ENCODE measurements at regions not wholly inside any gene's neighbourhood (a gene's known extent, or its start where the extent isn't known, plus 50 kb on each side); places are given as distances from the start of the nearest gene placed in this dataset.

DNA sequence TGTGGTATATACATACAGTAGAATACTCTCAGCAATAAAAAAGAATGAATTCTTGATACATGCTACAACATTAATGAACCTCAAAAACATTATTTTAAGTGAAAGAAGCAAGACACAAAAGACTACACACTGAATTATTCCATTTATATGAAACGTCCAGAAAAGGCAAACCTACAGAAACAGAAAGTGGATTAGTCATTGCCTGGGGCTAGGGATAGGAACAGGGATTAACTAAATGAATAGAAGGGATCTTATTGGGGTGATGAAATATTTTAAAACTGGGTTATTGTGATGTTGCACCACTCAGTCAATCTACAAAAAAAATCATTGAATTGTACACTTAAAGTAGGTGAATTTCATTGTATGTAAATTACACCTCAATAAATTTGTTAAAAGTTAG is 326.7 kb downstream of the PIK3R1 start:
- DNase-seq, result no peak

DNA sequence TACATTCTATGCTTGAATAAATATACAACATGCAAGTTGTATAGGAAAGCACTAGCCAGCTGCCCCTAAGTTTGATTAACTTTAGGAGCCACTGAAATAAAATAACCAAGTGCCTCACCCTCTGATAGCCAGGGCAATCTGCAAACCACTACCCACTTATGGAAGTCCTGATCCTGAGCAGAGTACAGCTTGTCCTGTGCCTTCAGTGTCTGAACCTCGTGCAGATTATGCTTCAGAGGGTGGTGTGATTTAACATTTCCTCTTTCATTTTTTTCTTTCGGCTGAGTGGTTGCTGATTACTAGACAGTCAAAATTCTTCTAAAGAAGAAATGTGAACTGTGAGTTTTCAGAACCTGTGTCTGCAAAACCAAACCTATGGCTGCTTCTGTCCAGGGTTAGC is 327.7 kb downstream of the PIK3R1 start:
- no peak for DNase-seq

DNA sequence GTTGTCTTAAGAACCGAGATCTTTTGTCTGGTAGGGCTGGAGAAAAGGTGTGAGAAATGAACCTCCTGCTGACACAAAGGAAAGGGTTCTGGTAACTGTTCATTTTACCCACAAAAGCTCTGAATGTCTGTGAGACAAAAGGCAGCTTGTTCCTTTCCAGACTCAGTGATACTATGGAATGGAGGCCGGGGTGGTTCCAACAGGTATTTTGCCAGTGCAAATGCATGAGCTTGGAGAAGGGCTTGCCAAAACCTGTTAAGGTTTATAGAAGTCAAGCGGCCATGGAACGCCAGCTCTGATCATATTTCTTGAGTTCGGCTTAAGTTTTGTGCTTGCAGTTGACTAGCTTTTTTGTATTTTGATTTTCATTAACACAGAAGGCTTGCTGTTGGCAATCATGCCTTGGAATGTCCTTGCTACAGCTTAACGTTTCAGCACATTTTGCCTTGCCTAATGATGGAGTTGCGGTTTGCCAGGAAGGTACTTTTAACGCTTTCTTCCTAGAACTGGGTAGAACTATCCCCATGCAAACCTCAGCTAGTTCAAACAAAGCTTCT is 328.6 kb downstream of the PIK3R1 start:
- DNase-seq, result no peak

DNA sequence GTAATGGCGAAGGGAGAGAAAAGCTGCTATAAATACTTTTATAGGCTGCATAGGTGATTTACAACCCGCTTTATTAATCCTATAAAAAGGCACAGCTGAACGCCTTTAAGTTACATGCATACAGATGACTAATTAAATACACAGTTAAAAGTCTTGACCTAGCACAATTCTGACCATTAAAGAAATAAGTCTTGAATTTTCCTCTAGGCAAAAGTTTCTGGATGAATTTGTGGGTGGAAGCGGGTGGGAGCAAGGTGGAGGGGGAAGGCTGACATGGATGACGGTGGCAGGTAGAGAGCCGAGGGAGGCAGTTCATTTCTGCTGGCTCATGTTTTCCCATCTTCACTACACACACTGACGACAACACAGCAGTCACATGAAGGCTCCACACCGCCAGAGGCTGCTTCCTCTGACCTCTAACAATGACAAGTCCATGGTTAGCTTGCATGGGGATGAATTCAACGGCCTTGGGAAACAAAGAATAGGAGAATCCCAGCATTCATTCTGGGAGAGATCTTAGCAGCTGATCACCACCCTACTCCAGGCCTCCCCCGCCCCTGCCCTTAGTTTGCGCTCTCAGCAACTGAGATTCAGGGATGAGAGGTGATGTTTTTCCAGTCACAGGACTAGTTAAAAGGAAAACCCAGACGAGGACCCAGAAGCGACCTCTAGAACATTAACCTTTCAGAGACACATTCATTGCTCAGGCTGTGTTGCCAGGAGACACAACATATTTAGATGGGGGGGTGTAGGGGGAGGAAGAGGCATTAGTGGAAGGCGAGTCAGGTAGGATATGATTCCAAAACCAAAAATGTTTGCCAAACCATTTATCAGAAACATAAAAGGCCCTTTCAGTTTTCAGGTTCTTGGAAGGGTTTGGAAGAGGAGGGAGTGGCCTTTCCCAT is 329.3 kb downstream of the PIK3R1 start:
- no peak for DNase-seq

DNA sequence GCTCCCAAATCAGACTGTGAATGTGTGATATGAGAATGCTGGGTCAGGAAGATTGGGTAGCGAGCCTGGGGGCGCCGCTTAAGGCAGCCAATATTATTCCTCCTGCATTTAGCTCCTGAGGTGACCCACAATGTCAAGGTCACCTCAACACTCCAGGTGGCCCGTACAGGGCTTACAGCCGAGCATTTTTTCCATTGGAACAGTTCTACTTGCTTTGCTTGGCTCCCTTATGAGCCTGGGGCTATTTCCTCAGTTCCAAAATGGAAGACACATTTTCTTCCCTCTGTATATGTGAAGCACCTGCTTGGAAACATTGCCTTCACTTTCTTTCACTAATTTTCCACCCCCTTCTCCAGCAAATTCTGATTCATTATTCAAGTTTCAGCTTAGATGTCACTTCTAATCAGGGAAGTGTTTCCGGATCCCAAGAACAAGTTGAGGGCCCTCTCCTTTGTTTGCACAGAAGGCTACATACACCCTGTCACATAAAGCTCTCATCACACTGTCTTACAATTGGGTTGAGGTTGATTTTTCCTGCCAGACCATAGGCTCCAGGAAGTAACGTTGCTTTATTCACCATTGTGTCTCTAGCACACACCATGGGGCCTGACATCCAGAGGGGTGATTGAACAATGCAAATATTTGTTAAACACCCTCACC is 330.2 kb downstream of the PIK3R1 start:
- DNase-seq, result no peak

DNA sequence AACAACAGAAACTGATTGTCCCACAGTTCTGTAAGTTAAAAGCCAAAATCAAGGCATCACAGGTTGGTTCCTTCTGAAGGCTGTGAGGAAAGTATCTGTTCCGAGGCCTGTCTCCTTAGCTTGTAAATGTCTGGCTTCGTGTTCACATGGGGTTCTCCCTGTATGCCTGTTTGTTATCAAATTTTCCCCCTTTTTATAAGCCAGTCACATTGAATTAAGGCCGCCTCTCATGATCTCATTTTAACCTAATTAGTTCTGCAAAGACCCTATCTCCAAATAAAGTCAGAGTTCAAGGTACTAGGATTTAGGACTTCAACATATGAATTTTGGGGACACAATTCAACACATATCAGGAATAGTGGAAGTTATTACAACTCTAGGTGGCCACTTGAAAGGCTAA is 331.5 kb downstream of the PIK3R1 start:
- no peak for DNase-seq

DNA sequence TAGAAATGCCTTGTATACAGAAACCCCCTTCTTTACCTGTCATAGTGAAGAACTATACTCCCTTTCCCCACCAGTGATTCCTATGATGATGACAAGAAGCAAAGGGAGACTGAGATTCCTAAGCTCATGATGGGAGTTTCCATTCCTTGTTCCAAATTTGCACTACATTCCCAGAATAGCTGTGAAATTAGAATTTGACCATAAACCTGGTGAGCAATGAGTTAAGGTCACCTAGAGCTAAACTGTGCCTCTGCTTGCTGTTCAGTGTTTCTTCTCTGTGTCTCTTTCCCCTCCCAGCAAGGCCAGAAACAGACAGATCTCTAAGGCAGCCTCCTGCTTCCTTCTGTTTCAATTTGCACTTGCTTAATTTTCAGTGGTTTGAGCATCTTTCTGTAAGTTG is 332.1 kb downstream of the PIK3R1 start:
- DNase-seq, result no peak

DNA sequence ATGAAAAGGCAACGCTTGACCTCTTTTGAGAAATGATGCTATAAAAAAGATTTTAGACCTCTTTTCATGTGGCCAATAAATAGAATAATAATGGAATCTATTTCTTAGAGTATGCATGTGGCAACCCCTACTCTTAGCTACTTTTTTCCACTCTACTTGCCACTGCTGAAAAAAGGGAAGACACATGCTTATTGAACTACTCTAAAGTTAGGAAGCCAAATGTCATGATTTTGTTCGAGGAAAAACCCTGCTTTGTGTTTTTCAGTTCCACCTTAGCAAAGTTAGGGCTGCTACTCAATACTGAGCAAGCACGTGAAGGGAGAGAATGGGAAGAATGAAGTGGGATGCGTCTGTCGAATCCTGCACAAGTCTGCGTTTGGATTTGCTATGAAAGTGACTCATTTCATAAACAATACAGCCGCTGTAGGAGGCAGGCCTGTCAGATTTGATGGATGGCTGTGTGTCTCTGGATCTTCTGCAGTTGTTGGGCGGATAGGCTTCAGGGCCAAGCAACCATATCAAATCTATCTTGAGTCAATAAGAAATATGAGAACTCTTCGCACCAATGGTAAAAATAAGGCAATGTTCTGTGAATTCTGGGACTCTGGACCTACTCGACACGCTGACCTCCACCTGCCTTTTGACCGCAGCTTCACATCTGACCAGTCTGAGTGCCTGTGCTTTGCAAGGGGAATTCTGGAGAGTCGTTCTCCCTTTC is 333.6 kb downstream of the PIK3R1 start:
- no peak for DNase-seq

DNA sequence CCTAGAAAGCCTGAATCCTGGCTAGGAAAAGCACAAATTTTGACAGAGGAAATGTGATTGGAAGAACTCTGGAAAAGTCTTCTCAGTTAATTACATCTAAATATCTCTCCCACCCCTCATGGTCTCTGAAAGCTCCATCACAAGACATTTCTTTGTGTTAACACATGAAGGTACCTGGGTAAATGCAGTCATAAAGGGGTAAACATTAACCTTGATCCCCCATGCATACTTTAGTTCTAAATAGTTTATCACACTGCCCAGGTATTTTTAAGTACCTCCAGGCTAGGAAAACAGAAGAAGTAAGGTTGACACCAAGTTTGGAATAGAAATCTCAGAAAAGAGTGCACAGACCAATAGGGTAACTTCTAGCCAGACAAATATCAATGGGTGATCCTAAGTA is 334.5 kb downstream of the PIK3R1 start:
- no peak for DNase-seq

DNA sequence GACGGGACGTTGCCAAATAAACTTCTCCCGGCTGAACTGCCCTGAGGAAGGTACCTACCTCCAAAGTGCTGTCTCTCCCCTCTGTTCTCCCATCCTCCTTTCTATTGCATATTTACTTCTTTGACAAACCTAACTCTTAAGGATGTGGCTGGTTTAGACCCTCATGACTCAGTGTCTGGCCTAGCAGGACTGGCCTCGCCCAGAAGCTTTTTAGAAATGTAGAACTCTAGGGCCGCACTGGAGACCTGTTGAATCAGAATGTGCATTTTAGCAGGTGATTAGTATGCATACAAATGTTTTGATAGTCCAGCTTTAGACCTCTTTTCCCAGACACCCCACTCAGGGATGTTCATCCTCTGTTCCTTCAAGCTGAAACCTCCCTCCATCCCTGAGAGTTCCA is 335.9 kb downstream of the PIK3R1 start:
- DNase-seq, result no peak

DNA sequence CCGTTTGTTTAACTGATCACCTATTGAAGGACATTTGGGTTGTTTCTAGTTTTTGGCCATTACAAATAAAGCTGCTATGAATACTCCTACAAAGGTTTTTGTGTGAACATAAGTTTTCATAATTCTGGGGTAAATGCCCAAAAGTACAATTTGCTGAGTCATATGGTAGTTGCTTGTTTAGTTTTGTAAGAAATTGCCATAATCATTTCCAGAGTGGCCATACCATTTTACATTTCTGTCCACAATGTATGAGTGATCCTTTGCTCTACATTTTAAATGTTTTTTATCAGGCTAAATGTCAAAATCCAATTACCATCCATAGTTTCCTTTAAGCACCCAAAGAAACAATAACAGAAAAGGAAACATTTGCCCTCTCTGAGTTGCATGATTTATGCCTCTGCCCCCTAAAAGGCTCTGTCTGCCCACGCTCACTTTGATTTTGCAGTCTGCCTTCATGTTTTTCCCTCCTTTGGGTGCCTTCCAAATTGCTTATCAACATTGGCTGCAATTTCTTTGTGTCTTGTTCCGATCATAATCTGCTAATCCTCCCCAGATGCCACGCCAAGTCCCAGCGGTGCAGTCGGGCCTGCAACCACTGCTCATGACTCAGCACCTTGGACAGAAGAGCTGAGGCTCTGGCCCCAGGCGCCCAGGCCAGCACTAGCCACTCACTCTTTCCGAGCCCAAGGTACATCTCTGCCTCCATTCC is 339.2 kb downstream of the PIK3R1 start:
- no peak for DNase-seq

DNA sequence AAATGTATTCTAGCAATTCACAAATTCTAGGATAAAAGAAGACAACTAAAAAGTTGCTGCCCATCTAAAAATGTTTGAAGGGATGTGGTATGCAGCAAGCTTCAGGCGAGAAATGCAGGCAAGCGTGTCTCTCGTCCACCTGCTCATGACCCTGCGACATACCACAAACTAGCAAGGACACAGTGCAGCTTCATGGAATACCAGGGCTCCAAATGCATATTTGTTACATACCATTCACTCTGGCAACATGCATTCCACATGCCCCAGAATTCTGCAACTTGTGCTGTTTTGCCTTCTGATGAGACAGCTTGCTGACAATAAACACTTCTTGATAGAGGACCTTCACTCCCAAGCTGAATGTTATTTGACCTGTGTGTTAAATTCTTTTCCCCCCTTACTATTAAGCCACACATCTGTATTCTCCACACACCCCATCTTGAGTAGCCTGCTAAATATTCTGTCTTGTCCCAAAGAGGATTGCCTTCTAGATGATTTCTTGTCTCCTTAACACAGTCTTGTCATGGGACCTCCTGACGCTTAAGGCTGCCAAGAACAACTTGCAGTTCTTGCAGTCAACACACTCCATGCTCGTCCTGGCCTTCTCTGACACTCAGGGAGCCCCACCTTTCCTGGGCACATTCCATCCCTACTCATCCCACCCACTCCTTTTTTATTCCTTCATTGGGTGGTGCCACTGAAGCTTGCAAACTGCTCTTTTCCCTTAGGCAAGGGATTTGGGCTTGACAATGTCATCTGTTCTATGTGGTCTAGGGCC is 340.5 kb downstream of the PIK3R1 start:
- DNase-seq, result no peak

DNA sequence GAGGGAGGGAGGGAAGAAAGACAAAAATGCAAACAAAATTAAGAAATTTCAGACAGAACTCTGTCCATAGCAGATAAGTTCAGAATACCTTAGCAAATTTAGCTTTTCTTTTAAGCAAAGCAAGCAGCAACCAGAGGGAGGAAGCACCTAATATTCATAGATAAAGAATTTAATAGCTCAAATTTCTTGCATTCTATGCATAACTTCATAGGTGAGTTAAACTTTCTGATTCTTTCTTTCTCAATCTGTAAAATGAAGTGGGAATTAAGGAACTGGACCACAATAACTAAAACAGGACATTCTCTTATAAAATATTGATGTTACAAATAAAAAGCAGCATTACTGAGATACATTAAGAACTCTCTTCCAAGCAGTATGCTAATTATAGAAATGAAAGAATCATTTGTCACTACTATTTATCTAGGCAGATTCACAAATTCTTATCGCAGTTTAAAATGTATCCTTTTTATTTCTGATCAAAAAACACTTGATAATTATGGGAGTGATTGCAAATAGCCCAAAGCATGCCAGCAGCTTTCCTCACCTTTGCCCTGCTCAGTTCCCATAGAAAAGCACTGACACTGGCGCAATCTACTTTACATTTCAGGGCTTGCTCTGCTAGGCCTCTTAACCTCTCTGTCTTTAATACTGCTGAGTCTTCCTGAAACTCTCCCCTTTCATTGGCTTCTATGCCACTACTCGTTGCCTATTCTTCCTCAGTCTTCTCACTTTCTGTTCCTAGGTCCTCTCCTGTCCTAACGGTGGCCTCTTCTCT is 341.8 kb downstream of the PIK3R1 start:
- no peak for DNase-seq

DNA sequence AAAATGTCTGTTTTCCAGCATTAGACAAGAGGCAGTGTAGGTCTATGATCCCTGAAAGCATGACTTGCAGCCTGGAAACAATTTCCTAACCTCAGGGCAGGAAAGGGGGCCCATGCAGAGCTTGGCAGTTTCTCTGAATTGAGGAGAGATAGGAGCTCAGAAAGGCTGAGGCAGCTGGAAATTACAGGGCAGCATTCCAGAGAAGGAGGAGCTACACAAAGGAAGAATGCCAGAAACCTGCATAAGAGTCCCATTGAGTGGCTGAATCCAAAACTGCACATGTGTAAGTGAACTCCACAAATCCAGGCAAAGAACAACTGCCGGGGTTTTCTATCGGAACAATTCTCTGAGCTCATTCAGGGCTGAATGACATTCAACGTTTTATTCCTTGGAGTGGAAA is 346.8 kb downstream of the PIK3R1 start:
- no peak for DNase-seq

DNA sequence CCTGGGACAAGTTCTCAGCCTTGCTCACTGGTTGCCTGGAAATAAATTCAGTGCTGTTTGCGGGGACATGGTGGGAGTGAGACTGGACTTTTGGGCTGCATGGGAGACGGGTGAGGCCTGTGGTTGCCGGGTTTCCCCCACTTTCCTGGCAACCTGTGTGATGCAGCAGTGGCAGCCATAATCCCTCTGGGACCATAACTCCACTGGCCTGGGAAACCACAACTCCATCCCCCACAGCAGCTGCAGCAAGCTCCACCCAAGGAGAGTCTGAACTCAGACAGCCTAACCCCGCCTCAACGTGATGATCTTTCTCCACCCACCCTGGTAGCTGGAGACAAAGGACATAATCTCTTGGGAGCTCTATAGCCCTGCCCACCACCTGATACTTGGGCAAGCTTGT is 349.9 kb downstream of the PIK3R1 start:
- peak; percentile 55 for DNase-seq

DNA sequence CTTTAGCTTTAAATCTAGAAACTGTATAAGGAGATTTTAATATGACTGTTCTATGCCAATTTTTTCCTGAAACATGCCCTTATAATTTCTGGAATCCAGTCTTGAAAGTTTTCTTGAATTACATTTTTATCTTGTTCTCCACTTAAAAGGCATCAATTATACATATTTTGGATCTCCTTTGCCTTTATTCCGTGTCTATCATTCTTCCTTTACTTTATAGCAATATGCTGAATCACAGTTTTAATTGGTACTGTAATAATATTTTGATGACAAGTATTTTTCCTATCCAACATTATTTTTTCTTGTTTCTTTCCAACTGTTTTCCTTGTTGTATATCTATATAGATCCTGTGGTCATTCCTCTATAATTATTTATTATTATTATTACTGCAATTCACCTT is 361.2 kb downstream of the PIK3R1 start:
- DNase-seq, result no peak

DNA sequence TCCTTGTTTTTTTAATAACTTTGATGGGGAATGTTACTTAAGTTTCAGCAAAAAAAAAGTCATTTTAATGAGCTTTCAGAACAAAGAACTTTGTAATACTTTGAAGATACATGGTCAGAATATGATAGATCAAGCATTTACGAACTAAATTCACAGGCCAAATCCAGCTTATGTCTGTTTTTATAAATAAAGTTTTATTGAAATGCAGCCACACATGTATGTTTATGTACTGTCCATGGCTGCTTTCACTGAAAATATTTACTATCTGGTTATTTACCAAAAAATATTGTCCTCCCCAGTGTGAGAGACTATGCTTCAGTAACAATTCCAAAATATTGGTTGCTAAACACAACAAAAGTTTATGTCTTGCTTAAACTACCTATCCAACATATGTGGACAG is 366.7 kb downstream of the PIK3R1 start:
- DNase-seq, result no peak

DNA sequence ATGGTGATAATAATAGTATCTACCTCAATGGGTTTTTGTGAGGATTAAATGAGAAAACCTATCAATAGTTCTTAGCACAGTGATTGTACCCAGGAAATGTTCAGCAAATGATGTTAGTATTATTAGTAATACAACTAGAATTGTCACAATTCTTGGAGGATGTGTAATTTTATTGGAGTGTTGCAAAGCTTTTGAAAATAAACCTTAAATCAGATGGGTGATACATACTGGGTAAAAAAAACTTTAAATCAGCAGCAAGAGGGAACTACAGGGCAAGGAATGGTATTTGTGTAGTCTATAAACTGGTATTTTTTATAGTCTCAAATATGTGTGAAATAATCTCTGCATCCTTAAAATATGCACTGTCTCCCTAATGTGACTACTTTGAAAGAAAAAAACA is 371.6 kb downstream of the PIK3R1 start:
- no peak for DNase-seq

DNA sequence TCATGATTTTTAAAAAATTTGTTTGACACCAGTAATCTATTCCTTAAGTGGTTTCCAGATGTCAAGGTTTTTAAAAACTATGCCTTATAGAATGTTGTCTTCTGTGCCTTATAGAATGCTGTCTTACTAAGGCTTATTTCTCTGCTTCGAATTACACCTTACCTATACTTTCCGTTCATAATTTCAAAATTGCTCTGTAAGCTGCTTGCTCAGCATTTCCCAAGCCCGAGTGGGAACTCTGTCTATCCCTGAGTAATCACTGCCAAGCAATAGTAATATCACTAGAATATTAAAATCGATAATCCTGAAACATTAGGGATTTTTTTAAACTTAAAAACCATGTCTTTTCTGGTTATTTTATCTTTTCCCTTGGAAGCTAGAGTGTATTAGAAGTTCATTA is 376.3 kb downstream of the PIK3R1 start:
- DNase-seq, result no peak

DNA sequence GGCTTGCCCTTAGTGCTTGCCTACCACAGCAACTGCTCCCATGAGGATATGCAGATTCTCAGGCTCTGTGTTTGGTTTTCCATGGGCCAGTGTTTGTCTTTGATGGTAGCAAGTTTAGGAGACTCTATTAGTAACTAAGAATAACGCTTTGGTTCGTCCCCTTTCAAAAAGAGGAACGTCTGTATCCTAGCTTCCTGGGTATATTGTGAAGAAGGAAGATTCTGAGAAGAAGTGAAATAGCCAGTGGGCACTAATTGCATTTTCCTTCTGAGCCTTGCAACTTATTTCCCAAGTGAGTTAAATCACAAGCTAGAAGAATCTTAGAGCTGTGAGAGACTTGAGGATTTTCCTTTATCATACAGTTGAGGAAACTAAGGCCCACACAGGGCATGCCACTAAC is 376.8 kb downstream of the PIK3R1 start:
- DNase-seq, result no peak

DNA sequence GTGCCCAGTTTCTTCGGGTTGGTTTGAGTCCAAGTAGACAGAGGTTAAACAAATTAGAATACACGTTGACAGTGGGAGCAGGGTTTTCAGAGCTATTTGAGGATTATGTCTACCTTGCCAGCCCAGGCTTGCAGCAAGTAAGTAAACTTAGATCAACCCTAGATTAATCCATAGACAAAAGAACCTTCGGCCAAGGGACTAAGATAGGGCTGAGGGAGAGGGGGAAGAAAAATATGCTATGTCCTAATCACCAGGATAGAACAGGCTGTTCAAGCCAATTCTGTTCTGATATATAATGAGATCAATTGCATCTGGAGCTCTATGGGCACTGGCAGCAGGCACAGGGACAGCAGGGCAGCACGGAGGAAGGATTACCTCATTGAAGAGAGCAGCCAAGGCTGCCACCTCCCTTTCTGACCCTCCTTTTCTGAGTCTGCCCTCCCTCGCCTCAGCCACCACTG is 377.7 kb downstream of the PIK3R1 start:
- no peak for DNase-seq
